ENCODE measurements at regions not wholly inside any gene's neighbourhood (a gene's known extent, or its start where the extent isn't known, plus 50 kb on each side); places are given as distances from the start of the nearest gene placed in this dataset.

DNA sequence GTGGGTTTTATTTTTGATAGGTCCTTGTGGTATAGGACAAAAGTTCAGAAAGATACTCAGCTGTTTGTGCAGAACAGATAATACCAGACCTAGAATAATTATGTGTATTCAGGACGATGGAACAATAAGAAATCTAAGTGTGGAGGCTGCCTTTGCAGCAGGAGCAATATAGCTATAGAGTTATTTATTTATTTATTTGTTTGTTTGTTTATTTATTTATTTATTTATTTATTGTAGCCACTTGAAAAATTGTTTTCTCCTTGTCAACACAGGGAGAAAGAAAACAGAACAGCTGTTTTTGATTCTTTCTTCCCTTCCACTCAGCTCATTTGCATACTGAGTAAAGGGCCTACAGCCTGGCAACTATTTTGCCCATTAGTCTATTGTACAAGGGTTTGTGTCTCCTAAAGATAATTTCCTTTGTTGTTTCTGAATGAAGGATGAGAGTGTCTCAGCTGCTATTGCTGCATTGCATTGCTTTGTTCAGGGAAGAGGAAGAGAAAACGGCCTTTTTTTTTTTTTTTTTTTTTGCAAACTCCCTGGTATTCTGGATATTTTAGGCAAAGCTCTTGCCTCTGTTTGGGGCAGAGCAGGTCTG lies 56.0 kb upstream of the ESX1 start:
- TF ChIP-seq, protein P1, sequence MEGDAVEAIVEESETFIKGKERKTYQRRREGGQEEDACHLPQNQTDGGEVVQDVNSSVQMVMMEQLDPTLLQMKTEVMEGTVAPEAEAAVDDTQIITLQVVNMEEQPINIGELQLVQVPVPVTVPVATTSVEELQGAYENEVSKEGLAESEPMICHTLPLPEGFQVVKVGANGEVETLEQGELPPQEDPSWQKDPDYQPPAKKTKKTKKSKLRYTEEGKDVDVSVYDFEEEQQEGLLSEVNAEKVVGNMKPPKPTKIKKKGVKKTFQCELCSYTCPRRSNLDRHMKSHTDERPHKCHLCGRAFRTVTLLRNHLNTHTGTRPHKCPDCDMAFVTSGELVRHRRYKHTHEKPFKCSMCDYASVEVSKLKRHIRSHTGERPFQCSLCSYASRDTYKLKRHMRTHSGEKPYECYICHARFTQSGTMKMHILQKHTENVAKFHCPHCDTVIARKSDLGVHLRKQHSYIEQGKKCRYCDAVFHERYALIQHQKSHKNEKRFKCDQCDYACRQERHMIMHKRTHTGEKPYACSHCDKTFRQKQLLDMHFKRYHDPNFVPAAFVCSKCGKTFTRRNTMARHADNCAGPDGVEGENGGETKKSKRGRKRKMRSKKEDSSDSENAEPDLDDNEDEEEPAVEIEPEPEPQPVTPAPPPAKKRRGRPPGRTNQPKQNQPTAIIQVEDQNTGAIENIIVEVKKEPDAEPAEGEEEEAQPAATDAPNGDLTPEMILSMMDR (IDR thresholded peaks at IDR 0.05) = no peak
- intact Hi-C loops (cut with DNase I) = no loop called here
- Histone ChIP-seq H3K27me3 (ENCODE audit: low read depth) (no peaks in the 10 kb centered on the region), H3K27ac (no peak overlapping the region), H3K4me1 (no peaks in the 10 kb centered on the region), H3K9me3 (no peaks in the 10 kb centered on the region), H3K4me3 (no peak overlapping the region), H3K36me3 (no peaks in the 10 kb centered on the region)
- DNase-seq (no peak), ATAC-seq (no peak)

DNA sequence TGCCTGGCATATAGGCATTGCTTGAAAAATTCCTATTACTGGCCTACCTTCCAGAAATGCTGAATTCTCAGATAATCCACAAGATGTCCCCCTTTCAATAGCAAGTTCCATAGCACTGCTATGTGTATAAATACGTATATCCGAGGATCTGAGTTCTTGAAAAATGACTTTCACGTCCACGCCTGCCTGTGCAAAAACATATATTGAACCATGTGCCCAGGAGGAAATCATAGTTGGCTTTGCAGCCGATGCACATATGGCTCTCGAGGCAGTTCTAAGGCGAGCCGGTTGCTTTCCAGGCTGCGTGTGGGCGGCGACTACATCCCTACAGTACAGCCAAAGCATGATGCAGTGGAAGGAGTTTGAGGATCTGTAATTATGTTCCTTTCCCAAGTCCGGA lies 55.4 kb upstream of the ESX1 start:
- Histone ChIP-seq H3K9me3 (no peaks in the 10 kb centered on the region), H3K27ac (no peak overlapping the region), H3K4me3 (no peak overlapping the region), H3K36me3 (no peaks in the 10 kb centered on the region), H3K4me1 (no peaks in the 10 kb centered on the region), H3K27me3 (ENCODE audit: low read depth) (no peaks in the 10 kb centered on the region)
- DNase-seq (no peak), ATAC-seq (no peak)
- intact Hi-C loops (cut with DNase I) = no loop called here
- TF ChIP-seq, protein P1 (IDR thresholded peaks at IDR 0.05) = no peak

DNA sequence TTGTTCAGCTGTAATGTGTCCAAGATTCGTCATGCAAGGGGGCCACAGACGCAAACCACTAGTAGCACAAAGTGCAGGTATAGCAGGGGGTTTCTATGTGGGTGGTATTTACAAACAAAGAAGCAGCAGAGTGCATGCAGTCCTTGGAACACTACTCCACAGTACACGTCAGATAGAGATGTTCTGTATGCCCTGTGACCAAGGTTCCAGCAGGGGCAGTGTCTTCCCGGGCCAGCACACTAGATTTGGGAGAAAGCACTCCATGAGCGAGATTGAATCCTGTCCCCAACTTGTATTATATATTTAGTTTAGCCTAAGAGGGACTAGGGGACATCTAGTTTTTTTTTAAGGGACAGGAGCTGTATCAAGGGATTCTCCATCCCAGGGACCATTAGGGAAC lies 54.4 kb upstream of the ESX1 start:
- Histone ChIP-seq H3K9me3 (no peaks in the 10 kb centered on the region), H3K27ac (no peak overlapping the region), H3K27me3 (ENCODE audit: low read depth) (no peaks in the 10 kb centered on the region), H3K4me3 (no peak overlapping the region), H3K36me3 (no peaks in the 10 kb centered on the region), H3K4me1 (no peaks in the 10 kb centered on the region)
- no peak for DNase-seq
- ATAC-seq = no peak
- TF ChIP-seq, protein P1 (IDR thresholded peaks at IDR 0.05) = no peak
- intact Hi-C loops (cut with DNase I) = no loop called here

DNA sequence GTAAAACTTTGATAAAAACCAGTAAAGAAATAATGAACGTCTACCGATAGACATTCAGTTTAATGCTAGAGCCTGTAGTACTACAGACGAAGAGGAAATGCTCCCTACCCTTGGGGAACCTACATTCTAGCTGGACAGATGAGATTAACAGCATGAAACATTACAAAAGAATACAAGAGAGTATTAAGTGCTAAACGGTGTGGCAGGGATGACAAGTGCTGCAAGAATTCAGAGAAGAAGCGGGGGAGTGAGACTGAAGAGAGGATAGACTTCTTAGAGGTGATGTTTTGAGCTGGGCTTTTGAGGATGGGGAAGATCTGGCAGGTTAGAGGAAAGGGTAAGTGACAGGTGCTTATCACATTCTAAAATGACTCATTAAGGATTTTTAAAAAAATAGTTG lies 52.6 kb upstream of the ESX1 start:
- Histone ChIP-seq H3K27me3 (ENCODE audit: low read depth) (no peaks in the 10 kb centered on the region), H3K4me1 (no peaks in the 10 kb centered on the region), H3K27ac (no peak overlapping the region), H3K36me3 (no peaks in the 10 kb centered on the region), H3K4me3 (no peak overlapping the region), H3K9me3 (no peaks in the 10 kb centered on the region)
- DNase-seq (no peak), ATAC-seq (no peak)
- TF ChIP-seq, protein P1 (IDR thresholded peaks at IDR 0.05) = no peak
- intact Hi-C loops (cut with DNase I) = no loop called here

DNA sequence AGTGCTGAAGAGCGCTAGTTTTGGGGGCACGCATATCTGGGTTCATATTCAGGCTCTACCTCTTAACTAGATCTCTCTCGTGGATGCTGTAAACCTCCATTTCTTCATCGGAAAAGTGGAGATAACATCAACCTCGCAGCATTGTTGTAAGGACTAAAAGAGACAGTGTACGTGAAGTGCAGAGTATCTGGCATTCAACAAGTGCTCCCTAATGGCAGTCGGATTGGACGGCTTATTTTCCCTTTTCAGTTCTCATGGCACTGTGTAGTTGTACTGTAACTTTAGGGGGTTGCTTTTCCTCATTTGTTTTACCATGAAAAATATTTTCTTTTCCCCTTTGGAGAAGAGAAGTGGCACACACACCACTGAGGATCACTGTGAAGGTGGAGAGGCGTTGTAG lies 51.4 kb upstream of the ESX1 start:
- H3K36me3 ChIP-seq = no peaks in the 10 kb centered on the region
- H3K9me3 ChIP-seq = no peaks in the 10 kb centered on the region
- H3K27me3 ChIP-seq (ENCODE audit: low read depth) = no peaks in the 10 kb centered on the region
- no peak overlapping the region for H3K4me3 ChIP-seq
- ATAC-seq (no peak), DNase-seq (no peak)
- H3K4me1 ChIP-seq = no peaks in the 10 kb centered on the region
- intact Hi-C loops (cut with DNase I) = no loop called here
- TF ChIP-seq, protein P1 (IDR thresholded peaks at IDR 0.05) = no peak
- H3K27ac ChIP-seq = no peak overlapping the region
